Right cardiac atrium (tissue), 5 donors: ENCODE measurements at regions not wholly inside any gene's neighbourhood (a gene's known extent, or its start where the extent isn't known, plus 50 kb on each side); places are given as distances from the start of the nearest gene placed in this dataset.
"Not testable (repeated sequence)": the region's sequence is repeated elsewhere in the genome, so short reads cannot be mapped to it uniquely, and the experiment has no call there.

Experiments used
- ATAC-seq, 2 donors: fragments of 200-7000 bp; cut with Tn5 transposase; one replicate each; pipeline versions ENCODE4 v1.8.0 to v1.9.1; 2020; ENCODE audit warnings: moderate library complexity in 2 of 2, mild to moderate bottlenecking in 1 of 2
- DNase-seq, 3 donors: peaks; one replicate each; pipeline ENCODE4 v3.0.0-alpha.2; 2020
- H3K27ac ChIP-seq: one replicate; pipeline ENCODE4 v1.5.1; 2013; ENCODE audit warnings: mild to moderate bottlenecking, low read length, control low read depth, moderate library complexity
- H3K27me3 ChIP-seq: one replicate; pipeline ENCODE4 v1.6.1; 2013; ENCODE audit not compliant: control insufficient read depth, insufficient read depth
- H3K4me1 ChIP-seq: one replicate; pipeline ENCODE4 v1.6.1; 2013; ENCODE audit warnings: low read length; ENCODE audit not compliant: control insufficient read depth, insufficient read depth
- H3K4me3 ChIP-seq: one replicate; pipeline ENCODE4 v1.5.1; 2013; ENCODE audit warnings: low read length, control low read depth
- H3K9me3 ChIP-seq: one replicate; pipeline ENCODE4 v1.6.1; 2013; ENCODE audit warnings: low read length; ENCODE audit not compliant: control insufficient read depth
- WGBS: extraction: QIAGEN DNeasy Blood & Tissue Kit; methylation state at CpG from one replicate; pipeline ENCODE4 v1.1.7; 2013; 5-methylcytosine and 5-hydroxymethylcytosine counted together
- intact Hi-C, 4 donors: fragments of 100-400 bp; cut with DNase I; formaldehyde crosslinking; loops; one replicate each; pipeline versions ENCODE4 v1.11.0 to v1.14.0; 2022 to 2023
- donor health status: healthy with polysubstance abuse.
- donor health status: DM: no; HTN: yes; CAD: no.
- donor health status: DM: no; HTN: no; CAD: no.
- donor health status: DM: no; HTN: yes; CAD: no; lungs with severe emphysema.
- donor health status: DM: yes; HTN: yes; CAD: no.

- H3K27me3 ChIP-seq = no peaks in the 10 kb centered on the region
- ATAC-seq = no peak
Observed at GRCh38 chr3:153853163-153853562, 268.0 kb upstream of the ARHGEF26 start.

GRCh38 chr3:153855772-153856171, 265.4 kb upstream of the ARHGEF26 start:
- H3K9me3 ChIP-seq = no peaks in the 10 kb centered on the region
- no peak for DNase-seq
- intact Hi-C loops = no loop called here
- ATAC-seq = no peak
- no peak overlapping the region for H3K27ac ChIP-seq
- 91% methylated on average over 1 of the region's 1 CpG for WGBS
- no peaks in the 10 kb centered on the region for H3K4me1 ChIP-seq
- H3K4me3 ChIP-seq = no peak overlapping the region
- H3K27me3 ChIP-seq = no peaks in the 10 kb centered on the region

More at GRCh38 chr3:153853163-153853562, 268.0 kb upstream of the ARHGEF26 start:
- Histone ChIP-seq H3K27ac (no peak overlapping the region), H3K9me3 (no peaks in the 10 kb centered on the region), H3K4me3 (no peak overlapping the region), H3K4me1 (no peaks in the 10 kb centered on the region)
- no peak for DNase-seq
- intact Hi-C loops = no loop called here
- WGBS = 77% methylated on average over 1 of the region's 1 CpG

GRCh38 chr3:153856932-153857331, 264.3 kb upstream of the ARHGEF26 start:
- no peaks in the 10 kb centered on the region for H3K4me1 ChIP-seq
- H3K9me3 ChIP-seq = no peaks in the 10 kb centered on the region
- H3K27me3 ChIP-seq = no peaks in the 10 kb centered on the region
- H3K27ac ChIP-seq = no peak overlapping the region
- intact Hi-C loops = no loop called here
- no peak for DNase-seq
- no peak for ATAC-seq
- WGBS = 89% methylated on average over 1 of the region's 1 CpG
- H3K4me3 ChIP-seq = no peak overlapping the region

- Histone ChIP-seq H3K4me1 (no peaks in the 10 kb centered on the region), H3K4me3 (no peak overlapping the region), H3K27me3 (no peaks in the 10 kb centered on the region), H3K9me3 (no peaks in the 10 kb centered on the region), H3K27ac (no peak overlapping the region)
- WGBS = 84% methylated on average over 2 of the region's 2 CpGs
- intact Hi-C loops = no loop called here
- no peak for DNase-seq
- no peak for ATAC-seq
Observed at GRCh38 chr3:153864793-153865192, 256.4 kb upstream of the ARHGEF26 start.

GRCh38 chr3:153866901-153867300, 254.3 kb upstream of the ARHGEF26 start:
- ATAC-seq (no peak), DNase-seq (no peak)
- Histone ChIP-seq H3K9me3 (no peaks in the 10 kb centered on the region), H3K4me1 (no peaks in the 10 kb centered on the region), H3K27me3 (no peaks in the 10 kb centered on the region), H3K27ac (no peak overlapping the region), H3K4me3 (no peak overlapping the region)
- intact Hi-C loops = no loop called here

GRCh38 chr3:153874348-153874747, 246.8 kb upstream of the ARHGEF26 start:
- H3K27me3 ChIP-seq, H3K4me3 ChIP-seq, H3K9me3 ChIP-seq, H3K27ac ChIP-seq, H3K4me1 ChIP-seq, ATAC-seq, DNase-seq, intact Hi-C loops: not testable (repeated sequence)
- 95% methylated on average over 2 of the region's 2 CpGs for WGBS

- intact Hi-C loops = no loop called here
Observed at GRCh38 chr3:153880493-153880892, 240.7 kb upstream of the ARHGEF26 start.

GRCh38 chr3:153881201-153881600, 240.0 kb upstream of the ARHGEF26 start:
- Histone ChIP-seq H3K4me1 (no peaks in the 10 kb centered on the region), H3K27ac (no peak overlapping the region), H3K9me3 (no peaks in the 10 kb centered on the region), H3K4me3 (no peak overlapping the region), H3K27me3 (no peaks in the 10 kb centered on the region)
- no peak for ATAC-seq
- intact Hi-C loops = no loop called here
- WGBS = 90% methylated on average over 7 of the region's 7 CpGs
- no peak for DNase-seq

More at GRCh38 chr3:153880493-153880892, 240.7 kb upstream of the ARHGEF26 start:
- Histone ChIP-seq H3K27ac (no peak overlapping the region), H3K27me3 (no peaks in the 10 kb centered on the region), H3K4me1 (no peaks in the 10 kb centered on the region), H3K4me3 (no peak overlapping the region), H3K9me3 (no peaks in the 10 kb centered on the region)
- WGBS = 65% methylated on average over 2 of the region's 2 CpGs
- DNase-seq = no peak
- ATAC-seq = no peak

GRCh38 chr3:153885359-153885758, 235.8 kb upstream of the ARHGEF26 start:
- intact Hi-C loops = no loop called here
- ATAC-seq = no peak
- Histone ChIP-seq H3K4me3 (no peak overlapping the region), H3K27ac (no peak overlapping the region), H3K4me1 (no peaks in the 10 kb centered on the region), H3K27me3 (no peaks in the 10 kb centered on the region), H3K9me3 (no peaks in the 10 kb centered on the region)
- DNase-seq = no peak
- 47% methylated on average over 2 of the region's 2 CpGs for WGBS

GRCh38 chr3:153889905-153890334, 231.3 kb upstream of the ARHGEF26 start:
- DNase-seq (no peak), ATAC-seq (no peak)
- no peaks in the 10 kb centered on the region for H3K4me1 ChIP-seq
- H3K4me3 ChIP-seq = no peak overlapping the region
- 66% methylated on average over 2 of the region's 2 CpGs for WGBS
- intact Hi-C loops = no loop called here
- H3K9me3 ChIP-seq = no peaks in the 10 kb centered on the region
- no peaks in the 10 kb centered on the region for H3K27me3 ChIP-seq
- no peak overlapping the region for H3K27ac ChIP-seq

- no peak overlapping the region for H3K27ac ChIP-seq
- 43% methylated on average over 5 of the region's 5 CpGs for WGBS
- H3K9me3 ChIP-seq = no peaks in the 10 kb centered on the region
- intact Hi-C loops = no loop called here
- ATAC-seq (no peak), DNase-seq (no peak)
- no peaks in the 10 kb centered on the region for H3K27me3 ChIP-seq
- no peak overlapping the region for H3K4me3 ChIP-seq
- H3K4me1 ChIP-seq = no peaks in the 10 kb centered on the region
Observed at GRCh38 chr3:153892126-153892525, 229.1 kb upstream of the ARHGEF26 start.

- no peak overlapping the region for H3K4me3 ChIP-seq
- no peak for DNase-seq
- intact Hi-C loops = no loop called here
- WGBS = 94% methylated on average over 1 of the region's 1 CpG
- H3K27ac ChIP-seq = no peak overlapping the region
- no peak for ATAC-seq
- no peaks in the 10 kb centered on the region for H3K9me3 ChIP-seq
- H3K4me1 ChIP-seq = no peaks in the 10 kb centered on the region
- H3K27me3 ChIP-seq = no peaks in the 10 kb centered on the region
Observed at GRCh38 chr3:153894857-153895256, 226.3 kb upstream of the ARHGEF26 start.
